H9 (cell line): ENCODE measurements at regions not wholly inside any gene's neighbourhood (a gene's known extent, or its start where the extent isn't known, plus 50 kb on each side); places are given as distances from the start of the nearest gene placed in this dataset.

Source experiments
- DNase-seq: peaks from one replicate; pipeline ENCODE4 v3.0.0-alpha.2; 2017
- H2AFZ ChIP-seq: one replicate; pipeline ENCODE4 v1.6.1; 2013; ENCODE audit warnings: mild to moderate bottlenecking, low read length, control low read depth, moderate library complexity
- H2AK5ac ChIP-seq: 2 replicates; pipeline ENCODE4 v1.6.1; 2013; ENCODE audit warnings: low read length, control low read depth, mixed read lengths; ENCODE audit not compliant: insufficient read length
- H2BK120ac ChIP-seq: one replicate; pipeline ENCODE4 v1.6.1; 2013; ENCODE audit warnings: low read depth, mild to moderate bottlenecking, low read length, control low read depth, inconsistent platforms; ENCODE audit not compliant: poor library complexity, severe bottlenecking
- H2BK12ac ChIP-seq: 2 replicates; pipeline ENCODE4 v1.6.1; 2013; ENCODE audit warnings: low read length, control low read depth, mixed read lengths, low read depth; ENCODE audit not compliant: insufficient read length
- H2BK15ac ChIP-seq: 2 replicates; pipeline ENCODE4 v1.6.1; 2013; ENCODE audit warnings: low read depth, low read length, control low read depth
- H2BK20ac ChIP-seq: one replicate; pipeline ENCODE4 v1.6.1; 2013; ENCODE audit warnings: low read depth, mild to moderate bottlenecking, low read length, control low read depth, inconsistent platforms; ENCODE audit not compliant: poor library complexity, severe bottlenecking
- H2BK5ac ChIP-seq: 2 replicates; pipeline ENCODE4 v1.6.1; 2013; ENCODE audit warnings: low read length, control low read depth, mixed read lengths; ENCODE audit not compliant: insufficient read length
- H3K14ac ChIP-seq: 2 replicates; pipeline ENCODE4 v1.6.1; 2013; ENCODE audit warnings: low read length, control low read depth; ENCODE audit not compliant: insufficient read depth
- H3K18ac ChIP-seq: 2 replicates; pipeline ENCODE4 v1.6.1; 2013; ENCODE audit warnings: low read depth, mild to moderate bottlenecking, mixed read lengths, low read length, control low read depth; ENCODE audit not compliant: insufficient read length
- H3K23ac ChIP-seq: 2 replicates; pipeline ENCODE4 v1.6.1; 2013; ENCODE audit warnings: low read length, control low read depth, mixed read lengths, low read depth; ENCODE audit not compliant: insufficient read length
- H3K23me2 ChIP-seq: 2 replicates; pipeline ENCODE4 v1.6.1; 2013; ENCODE audit warnings: low read depth, mild to moderate bottlenecking, mixed read lengths, low read length, control low read depth; ENCODE audit not compliant: insufficient read length, poor library complexity, severe bottlenecking
- H3K27ac ChIP-seq: 2 replicates; pipeline ENCODE4 v1.5.1; 2013; ENCODE audit warnings: low read length, control low read depth, mixed read lengths, low read depth; ENCODE audit not compliant: insufficient read length
- H3K27me3 ChIP-seq: 2 replicates; pipeline ENCODE4 v1.6.1; 2013; ENCODE audit warnings: low read length, control low read depth, inconsistent platforms; ENCODE audit not compliant: insufficient read depth
- H3K4ac ChIP-seq: 2 replicates; pipeline ENCODE4 v1.6.1; 2013; ENCODE audit warnings: low read depth, mild to moderate bottlenecking, control low read depth, inconsistent platforms, low read length, moderate library complexity
- H3K4me1 ChIP-seq: 2 replicates; pipeline ENCODE4 v1.6.1; 2013; ENCODE audit warnings: low read length, control low read depth, inconsistent platforms; ENCODE audit not compliant: insufficient read depth
- H3K4me2 ChIP-seq: 2 replicates; pipeline ENCODE4 v1.6.1; 2013; ENCODE audit warnings: low read length, control low read depth, mixed read lengths; ENCODE audit not compliant: insufficient read length, insufficient read depth
- H3K56ac ChIP-seq: 2 replicates; pipeline ENCODE4 v1.6.1; 2013; ENCODE audit warnings: low read depth, mild to moderate bottlenecking, mixed read lengths, low read length, control low read depth; ENCODE audit not compliant: insufficient read length
- H3K79me1 ChIP-seq: 2 replicates; pipeline ENCODE4 v1.6.1; 2013; ENCODE audit warnings: low read depth, mild to moderate bottlenecking, moderate library complexity, low read length, control low read depth, inconsistent platforms; ENCODE audit not compliant: insufficient read depth, poor library complexity, severe bottlenecking
- H3K79me2 ChIP-seq: 2 replicates; pipeline ENCODE4 v1.6.1; 2013; ENCODE audit warnings: low read length, control low read depth, inconsistent platforms; ENCODE audit not compliant: insufficient read depth
- H3K9ac ChIP-seq: 2 replicates; pipeline ENCODE4 v1.6.1; 2013; ENCODE audit warnings: low read length, control low read depth, mixed read lengths; ENCODE audit not compliant: insufficient read length; ENCODE audit errors: extremely low read depth
- H3K9me3 ChIP-seq: one replicate; pipeline ENCODE4 v1.6.1; 2013; ENCODE audit warnings: low read depth, low read length, inconsistent platforms; ENCODE audit not compliant: control insufficient read depth
- H3T11ph ChIP-seq: one replicate; pipeline ENCODE4 v1.6.1; 2013; ENCODE audit warnings: mild to moderate bottlenecking, low read length, control low read depth, inconsistent platforms
- H4K20me1 ChIP-seq: one replicate; pipeline ENCODE4 v1.6.1; 2013; ENCODE audit not compliant: control insufficient read depth, insufficient read length, insufficient read depth
- H4K5ac ChIP-seq: 2 replicates; pipeline ENCODE4 v1.6.1; 2013; ENCODE audit warnings: low read depth, mild to moderate bottlenecking, mixed read lengths, low read length, control low read depth; ENCODE audit not compliant: insufficient read length
- H4K8ac ChIP-seq: replicated peaks from 2 replicates; pipeline ENCODE4 v1.6.1; 2013; ENCODE audit warnings: low read length, control low read depth, mixed read lengths, low read depth; ENCODE audit not compliant: insufficient read length
- H4K91ac ChIP-seq: 2 replicates; pipeline ENCODE4 v1.6.1; 2013; ENCODE audit warnings: low read depth, mild to moderate bottlenecking, moderate library complexity, mixed read lengths, low read length, control low read depth; ENCODE audit not compliant: insufficient read length
- H3K27ac Mint-ChIP-seq, 3 experiments: 2 replicates in 2 of 3; 3 replicates in 1 of 3; pipeline ENCODE4 v1.8.0; 2020 to 2021; ENCODE audit warnings: mixed read lengths in 3 of 3, mild to moderate bottlenecking in 1 of 3, moderate library complexity in 1 of 3
- H3K27me3 Mint-ChIP-seq: 2 replicates; pipeline ENCODE4 v1.8.0; 2021; ENCODE audit warnings: low read depth, mild to moderate bottlenecking, moderate library complexity, mixed read lengths
- H3K36me3 Mint-ChIP-seq, 3 experiments: 2 replicates in 2 of 3; 3 replicates in 1 of 3; pipeline ENCODE4 v1.8.0; 2020 to 2021; ENCODE audit warnings: low read depth in 3 of 3, mixed read lengths in 3 of 3; ENCODE audit not compliant: insufficient read depth in 1 of 3
- H3K4me1 Mint-ChIP-seq, 2 experiments: 2 replicates each; pipeline ENCODE4 v1.8.0; 2020; ENCODE audit warnings: mixed read lengths in 2 of 2
- H3K4me3 Mint-ChIP-seq, 2 experiments: 2 replicates in 1 of 2; 3 replicates in 1 of 2; pipeline ENCODE4 v1.8.0; 2020 to 2021; ENCODE audit warnings: mild to moderate bottlenecking in 2 of 2, mixed read lengths in 2 of 2, moderate library complexity in 1 of 2
- H3K9me3 Mint-ChIP-seq, 2 experiments: 2 replicates in 1 of 2; 3 replicates in 1 of 2; pipeline ENCODE4 v1.8.0; 2020; ENCODE audit warnings: mild to moderate bottlenecking in 2 of 2, mixed read lengths in 2 of 2, moderate library complexity in 1 of 2
- TF ChIP-seq, protein P1 (sequence below): fragments of 200-600 bp; sonication (generic); conservative IDR thresholded peaks from 3 replicates; pipeline ENCODE4 v1.8.0; 2021; ENCODE audit warnings: antibody characterized with exemption, mild to moderate bottlenecking

- peaks cover under 1% of the 10 kb centered on the region in 2 experiments; a peak in 2 of 4 replicates for H3K4me1 Mint-ChIP-seq
These were observed 117.6 kb upstream of the TMEM170B start for GRCh38 chr6:11419763-11420453.

More at GRCh38 chr6:11419763-11420453, 117.6 kb upstream of the TMEM170B start:
- Histone ChIP-seq H3K27ac (no peak overlapping the region), H4K5ac (no peak overlapping the region), H2BK120ac (no peak overlapping the region), H3K27me3 (no peaks in the 10 kb centered on the region), H3K4me1 (no peaks in the 10 kb centered on the region), H3K4ac (no peak overlapping the region), H2BK12ac (no peak overlapping the region), H3K79me2 (no peaks in the 10 kb centered on the region), H2BK15ac (no peak overlapping the region), H3K9ac (no peak overlapping the region), H3K56ac (no peak overlapping the region), H4K20me1 (no peaks in the 10 kb centered on the region), H2AK5ac (no peak overlapping the region), H4K91ac (no peak overlapping the region), H3K18ac (no peak overlapping the region), H3K79me1 (no peaks in the 10 kb centered on the region), H3T11ph (no peak overlapping the region), H4K8ac (no peak overlapping the region), H2BK5ac (no peak overlapping the region), H2BK20ac (no peak overlapping the region), H3K4me2 (no peak overlapping the region), H3K23me2 (no peaks in the 10 kb centered on the region), H3K14ac (no peak overlapping the region), H3K23ac (no peak overlapping the region), H2AFZ (no peak overlapping the region), H3K9me3 (no peaks in the 10 kb centered on the region)
- no peak overlapping the region for H3K4me3 Mint-ChIP-seq
- no peak for DNase-seq
- H3K27ac Mint-ChIP-seq = no peak overlapping the region
- no peaks in the 10 kb centered on the region for H3K27me3 Mint-ChIP-seq
- TF ChIP-seq, protein P1, sequence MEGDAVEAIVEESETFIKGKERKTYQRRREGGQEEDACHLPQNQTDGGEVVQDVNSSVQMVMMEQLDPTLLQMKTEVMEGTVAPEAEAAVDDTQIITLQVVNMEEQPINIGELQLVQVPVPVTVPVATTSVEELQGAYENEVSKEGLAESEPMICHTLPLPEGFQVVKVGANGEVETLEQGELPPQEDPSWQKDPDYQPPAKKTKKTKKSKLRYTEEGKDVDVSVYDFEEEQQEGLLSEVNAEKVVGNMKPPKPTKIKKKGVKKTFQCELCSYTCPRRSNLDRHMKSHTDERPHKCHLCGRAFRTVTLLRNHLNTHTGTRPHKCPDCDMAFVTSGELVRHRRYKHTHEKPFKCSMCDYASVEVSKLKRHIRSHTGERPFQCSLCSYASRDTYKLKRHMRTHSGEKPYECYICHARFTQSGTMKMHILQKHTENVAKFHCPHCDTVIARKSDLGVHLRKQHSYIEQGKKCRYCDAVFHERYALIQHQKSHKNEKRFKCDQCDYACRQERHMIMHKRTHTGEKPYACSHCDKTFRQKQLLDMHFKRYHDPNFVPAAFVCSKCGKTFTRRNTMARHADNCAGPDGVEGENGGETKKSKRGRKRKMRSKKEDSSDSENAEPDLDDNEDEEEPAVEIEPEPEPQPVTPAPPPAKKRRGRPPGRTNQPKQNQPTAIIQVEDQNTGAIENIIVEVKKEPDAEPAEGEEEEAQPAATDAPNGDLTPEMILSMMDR = no peak
- H3K9me3 Mint-ChIP-seq = peaks cover 7 to 15% of the 10 kb centered on the region in 2 experiments; a peak in 3 of 5 replicates
- peaks cover 0 to 13% (median 8%) of the 10 kb centered on the region in 3 experiments; a peak in 5 of 7 replicates for H3K36me3 Mint-ChIP-seq
